Activated T-cell treated with anti-CD3 and anti-CD28 coated beads, Interleukin-2, amount 50 U/mL, for 72 hours (primary cell): ENCODE measurements at regions not wholly inside any gene's neighbourhood (a gene's known extent, or its start where the extent isn't known, plus 50 kb on each side); places are given as distances from the start of the nearest gene placed in this dataset.

Experiments
- ATAC-seq, 2 donors: fragments of 150-1000 bp; cut with Tn5 transposase; replicated peaks in 1 of 2; 2 replicates each; pipeline ENCODE4 v1.10.0; 2021; ENCODE audit warnings: moderate library complexity in 2 of 2, mild to moderate bottlenecking in 1 of 2
- DNase-seq, 2 donors: peaks; one replicate each; pipeline ENCODE4 v3.0.0; 2021 to 2022; ENCODE audit warnings: mixed read lengths in 1 of 2
- H3K27ac Mint-ChIP-seq: one replicate; pipeline ENCODE4 v1.8.0; 2022; ENCODE audit warnings: mild to moderate bottlenecking, moderate library complexity, mixed read lengths
- H3K27me3 Mint-ChIP-seq: one replicate; pipeline ENCODE4 v1.8.0; 2022; ENCODE audit warnings: low read depth, mixed read lengths
- H3K36me3 Mint-ChIP-seq, 2 donors: one replicate each; pipeline ENCODE4 v1.8.0; 2022; ENCODE audit warnings: mixed read lengths in 2 of 2, mild to moderate bottlenecking in 1 of 2; ENCODE audit not compliant: insufficient read depth in 2 of 2
- H3K4me1 Mint-ChIP-seq: one replicate; pipeline ENCODE4 v1.8.0; 2022; ENCODE audit warnings: low read depth, mixed read lengths
- H3K4me3 Mint-ChIP-seq, 2 donors: one replicate each; pipeline ENCODE4 v1.8.0; 2022; ENCODE audit warnings: mild to moderate bottlenecking in 2 of 2, mixed read lengths in 2 of 2, moderate library complexity in 2 of 2
- H3K9me3 Mint-ChIP-seq, 2 donors: one replicate each; pipeline ENCODE4 v1.8.0; 2022; ENCODE audit warnings: mixed read lengths in 2 of 2

DNA sequence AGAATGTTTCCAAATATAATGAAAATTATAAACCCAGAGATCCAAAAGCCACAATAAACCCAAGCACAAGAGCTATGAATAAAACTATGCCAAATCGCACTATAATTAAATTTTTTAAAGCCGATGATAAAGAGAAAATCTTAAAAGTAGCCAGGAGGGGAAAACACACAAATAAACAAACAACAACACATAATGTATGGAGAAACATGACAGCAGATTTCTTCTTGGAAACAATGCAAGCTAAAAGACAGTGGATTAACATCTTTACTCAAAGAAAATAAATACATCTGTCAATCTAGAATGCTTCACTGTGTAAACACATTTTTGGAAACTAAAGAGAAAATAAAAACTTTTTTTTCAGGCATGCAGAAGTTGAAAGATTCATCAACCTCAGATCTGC lies 53.0 kb upstream of the SMOX start:
- H3K4me3 Mint-ChIP-seq = no peak overlapping the region
- H3K27me3 Mint-ChIP-seq = peaks cover 9% of the 10 kb centered on the region
- H3K36me3 Mint-ChIP-seq = peaks cover 2 to 5% of the 10 kb centered on the region in 2 donors
- DNase-seq (no peak), ATAC-seq (no peak)
- H3K4me1 Mint-ChIP-seq = no peaks in the 10 kb centered on the region
- peaks cover 1 to 3% of the 10 kb centered on the region in 2 donors for H3K9me3 Mint-ChIP-seq
- H3K27ac Mint-ChIP-seq = no peak overlapping the region

DNA sequence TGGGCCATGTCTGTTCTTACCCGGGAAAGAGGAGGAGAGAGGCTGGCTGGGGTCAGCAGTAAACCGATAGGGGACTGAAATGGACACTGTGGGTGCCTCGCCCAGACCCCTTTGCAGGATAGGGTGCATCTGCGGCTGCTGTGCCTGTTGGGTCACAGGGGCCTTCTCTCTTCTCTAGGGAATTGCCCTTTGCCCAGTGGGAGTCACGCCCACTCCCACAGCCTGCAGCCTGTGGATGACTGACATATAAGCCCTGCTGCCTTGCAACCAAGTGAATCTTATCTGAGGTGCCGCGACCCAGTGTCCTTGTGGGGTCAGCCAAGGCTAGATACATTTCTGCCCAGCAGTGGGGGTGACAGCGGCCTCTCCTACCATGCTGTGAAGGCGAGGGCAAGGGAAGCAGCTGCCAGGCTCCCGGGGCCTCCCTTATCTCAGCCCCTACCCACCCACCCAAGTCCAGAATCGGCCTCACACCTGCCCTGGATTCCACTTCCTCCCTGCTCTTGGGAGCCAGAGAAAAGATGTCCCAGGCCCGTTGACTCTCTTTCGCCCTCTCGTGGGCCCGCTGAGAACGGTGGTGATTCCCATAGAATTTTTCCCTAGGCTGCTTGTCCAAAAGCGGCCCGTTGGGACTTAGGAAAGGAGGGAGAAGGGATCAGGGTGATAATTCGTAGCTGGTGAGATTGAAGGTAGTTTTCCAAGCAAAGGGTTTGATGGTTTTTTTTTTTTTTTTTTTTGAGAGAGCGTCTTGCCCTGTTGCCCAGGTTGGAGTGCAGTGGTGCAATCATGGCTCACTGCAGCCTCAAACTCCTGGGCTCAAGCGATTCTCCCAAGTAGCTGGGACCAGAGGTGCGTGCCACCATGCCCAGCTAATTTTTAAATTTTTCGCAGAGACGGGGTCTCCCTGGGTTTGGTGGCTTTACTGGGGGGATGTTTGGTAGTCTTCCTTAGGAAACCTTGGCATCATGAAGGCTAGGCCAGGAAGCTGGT lies 56.8 kb upstream of the SMOX start:
- ATAC-seq = no peak
- H3K36me3 Mint-ChIP-seq = peaks cover 2 to 5% of the 10 kb centered on the region in 2 donors

DNA sequence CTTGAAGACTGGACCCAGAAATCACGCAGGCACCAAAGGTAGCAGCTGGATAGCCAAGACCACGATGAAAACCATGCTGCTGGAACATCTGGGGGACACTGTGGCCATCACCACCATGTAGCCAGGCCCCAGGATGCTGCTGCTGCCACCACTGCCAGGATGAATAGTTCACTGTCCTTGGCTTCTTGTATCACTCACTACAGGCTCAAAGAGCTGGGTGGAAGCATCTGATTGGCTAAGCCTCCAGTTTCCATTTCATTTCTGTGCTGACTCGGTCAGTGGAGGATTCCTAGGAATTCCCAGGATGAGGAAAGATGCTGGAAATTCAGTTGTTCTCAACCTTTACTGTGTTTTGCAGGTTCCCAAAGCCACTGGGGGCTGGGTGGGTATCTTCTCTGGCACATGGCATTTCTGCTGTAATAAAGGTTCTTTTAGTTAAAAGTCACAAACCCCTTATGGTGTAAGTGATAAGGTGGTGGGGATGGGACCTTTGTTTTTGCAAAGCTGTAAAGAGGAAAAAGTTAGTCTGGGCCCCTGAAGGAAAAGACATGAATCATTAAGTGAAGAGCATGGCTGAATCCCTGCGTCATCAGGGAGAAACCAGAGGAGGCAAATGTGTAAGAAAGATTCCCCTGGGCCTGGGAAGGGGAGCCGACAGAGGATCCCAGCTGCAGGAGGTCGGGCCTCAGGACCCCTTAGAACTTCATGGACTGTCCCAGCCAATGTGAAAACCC lies 57.7 kb upstream of the SMOX start:
- ATAC-seq (peak in 1 of 2 donors; percentile 26), DNase-seq (no peak)
- H3K4me3 Mint-ChIP-seq = no peak overlapping the region
- H3K27me3 Mint-ChIP-seq = peaks cover 9% of the 10 kb centered on the region
- H3K27ac Mint-ChIP-seq = no peak overlapping the region
- peaks cover 2 to 5% of the 10 kb centered on the region in 2 donors for H3K36me3 Mint-ChIP-seq
- peaks cover 1 to 3% of the 10 kb centered on the region in 2 donors for H3K9me3 Mint-ChIP-seq
- peaks cover 2% of the 10 kb centered on the region for H3K4me1 Mint-ChIP-seq

More for the DNA sequence above, 56.8 kb upstream of the SMOX start:
- Mint-ChIP-seq H3K27me3 (peaks cover 9% of the 10 kb centered on the region), H3K27ac (no peak overlapping the region), H3K4me1 (no peaks in the 10 kb centered on the region), H3K9me3 (peaks cover 1 to 3% of the 10 kb centered on the region in 2 donors), H3K4me3 (no peak overlapping the region)
- peak; percentile 37 to 51 for DNase-seq

DNA sequence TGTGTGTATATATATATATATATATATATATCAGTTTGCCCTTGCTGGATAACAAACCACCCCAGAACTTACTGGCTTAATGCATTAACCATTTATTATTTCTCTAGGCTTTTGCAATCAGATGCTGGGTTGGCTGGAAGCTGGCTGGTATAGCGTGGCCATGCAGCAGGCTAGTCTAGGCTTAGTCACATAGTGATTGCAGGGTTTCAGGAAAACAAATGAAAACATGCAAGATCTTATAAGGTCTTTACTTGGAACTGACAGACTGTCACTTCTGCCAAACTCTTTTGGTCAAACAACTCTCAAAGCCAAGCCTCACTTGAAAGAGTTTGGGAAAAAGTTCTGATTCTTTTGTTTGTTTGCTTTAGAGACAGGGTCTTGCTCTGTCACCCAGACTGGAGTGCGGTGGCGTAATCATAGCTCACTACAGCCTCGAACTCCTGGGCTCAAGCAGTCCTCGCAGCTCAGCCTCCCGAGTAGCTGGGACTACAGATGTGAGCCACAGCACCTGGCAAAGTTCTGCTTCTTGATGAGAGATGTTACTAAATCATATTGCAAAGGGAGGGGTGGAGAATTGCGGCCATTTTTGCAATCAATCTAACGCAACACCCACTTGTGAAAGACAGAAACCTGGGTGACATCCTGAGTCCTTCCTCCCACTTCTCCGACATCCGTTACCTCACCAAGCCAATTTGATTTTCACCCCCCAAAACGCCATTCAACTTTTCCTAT lies 58.7 kb upstream of the SMOX start:
- no peak overlapping the region for H3K27ac Mint-ChIP-seq
- no peaks in the 10 kb centered on the region for H3K36me3 Mint-ChIP-seq
- H3K4me3 Mint-ChIP-seq = no peak overlapping the region

DNA sequence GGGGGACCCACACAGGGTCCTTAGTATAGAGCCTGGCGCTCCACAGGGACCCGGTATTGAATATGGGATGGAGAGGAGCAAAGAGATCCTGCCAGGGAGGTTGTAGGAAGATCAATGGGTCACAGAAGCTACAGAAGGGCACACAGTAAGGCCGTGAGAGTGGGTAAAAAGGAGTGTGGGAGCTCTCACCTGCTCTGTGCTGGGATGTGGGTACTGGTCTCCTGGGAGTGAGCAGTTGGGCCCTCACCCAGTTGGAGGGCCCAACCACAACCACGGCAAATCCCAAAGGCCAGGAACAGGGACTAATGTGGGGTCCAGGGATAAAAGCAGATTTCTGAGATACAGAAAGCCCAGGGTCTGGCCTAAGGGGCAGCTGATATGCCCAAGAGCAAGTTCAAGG lies 59.9 kb upstream of the SMOX start:
- H3K9me3 Mint-ChIP-seq = no peaks in the 10 kb centered on the region
- peaks cover 22% of the 10 kb centered on the region for H3K4me1 Mint-ChIP-seq
- H3K4me3 Mint-ChIP-seq = no peak overlapping the region
- H3K27ac Mint-ChIP-seq = no peak overlapping the region
- DNase-seq = no peak
- no peaks in the 10 kb centered on the region for H3K36me3 Mint-ChIP-seq
- no peak for ATAC-seq
- H3K27me3 Mint-ChIP-seq = peaks cover 8% of the 10 kb centered on the region

More for the DNA sequence above, 58.7 kb upstream of the SMOX start:
- peaks cover 10% of the 10 kb centered on the region for H3K4me1 Mint-ChIP-seq
- H3K9me3 Mint-ChIP-seq = no peaks in the 10 kb centered on the region
- ATAC-seq = no peak
- H3K27me3 Mint-ChIP-seq = peaks cover 8% of the 10 kb centered on the region
- DNase-seq = no peak

DNA sequence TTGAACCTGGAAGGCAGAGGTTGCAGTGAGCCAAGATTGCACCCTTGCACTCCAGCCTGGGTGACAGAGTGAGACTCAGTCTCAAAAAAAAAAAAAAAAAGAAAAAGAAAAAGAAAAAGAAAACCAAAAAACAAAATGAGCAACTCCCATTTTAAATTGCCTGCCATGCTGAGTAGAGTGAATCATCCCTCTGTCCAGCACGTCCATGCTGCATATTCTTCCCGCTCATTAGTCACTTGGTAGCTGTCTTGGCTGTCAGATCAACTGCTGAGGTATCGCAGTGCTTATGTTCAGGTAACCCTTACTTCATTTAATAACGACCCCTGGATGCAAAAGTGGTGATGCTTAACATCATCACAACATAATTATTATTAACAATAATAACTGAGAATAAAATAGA lies 60.7 kb upstream of the SMOX start:
- ATAC-seq (no peak), DNase-seq (no peak)
- H3K27ac Mint-ChIP-seq = no peak overlapping the region
- peaks cover 26% of the 10 kb centered on the region for H3K4me1 Mint-ChIP-seq
- no peaks in the 10 kb centered on the region for H3K9me3 Mint-ChIP-seq
- H3K4me3 Mint-ChIP-seq = no peak overlapping the region
- no peaks in the 10 kb centered on the region for H3K36me3 Mint-ChIP-seq
- peaks cover 11% of the 10 kb centered on the region for H3K27me3 Mint-ChIP-seq

DNA sequence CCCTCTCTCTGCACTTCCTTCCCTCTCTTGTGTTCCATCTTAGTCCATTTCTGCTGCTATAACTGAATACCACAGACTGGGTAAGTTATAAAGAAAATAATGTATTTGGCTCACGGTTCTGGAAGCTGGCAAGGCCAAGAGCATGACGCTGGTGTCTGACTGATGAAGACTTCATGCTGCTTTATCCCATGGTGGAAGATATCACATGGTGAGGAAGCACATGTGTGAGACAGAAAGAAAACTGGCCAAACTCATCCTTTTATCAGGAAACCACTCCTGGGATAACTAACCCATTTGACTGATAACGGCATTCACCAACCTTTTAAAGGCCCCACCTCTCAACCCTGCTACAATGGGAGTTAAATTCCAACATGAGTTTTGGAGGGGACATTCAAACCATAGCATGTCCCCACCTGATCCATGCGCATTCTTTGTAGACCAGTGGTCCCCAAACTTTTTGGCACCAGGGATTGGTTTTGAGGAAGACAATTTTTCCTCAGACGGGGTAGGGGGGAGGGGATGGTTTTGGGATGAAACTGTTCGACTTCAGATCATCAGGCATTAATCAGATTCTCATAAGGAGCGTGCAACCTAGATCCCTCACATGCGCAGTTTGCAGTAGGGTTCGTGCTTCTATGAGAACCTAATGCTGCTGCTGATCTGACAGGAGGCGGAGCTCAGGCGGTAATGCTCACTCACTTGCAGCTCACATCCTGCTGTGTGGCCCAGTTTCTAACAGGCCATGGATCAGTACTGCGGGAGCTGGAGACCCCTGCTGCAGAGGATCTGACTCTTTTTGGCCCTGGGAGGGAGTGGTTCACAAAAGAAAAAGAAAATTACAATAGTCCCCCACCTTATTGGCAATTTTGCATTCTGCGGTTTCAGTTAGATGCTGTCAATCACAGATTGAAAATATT lies 61.6 kb upstream of the SMOX start:
- DNase-seq (no peak), ATAC-seq (no peak)
- Mint-ChIP-seq H3K36me3 (peaks cover 3% of the 10 kb centered on the region in 2 donors), H3K27me3 (peaks cover 11% of the 10 kb centered on the region), H3K27ac (no peak overlapping the region), H3K4me1 (peaks cover 35% of the 10 kb centered on the region), H3K9me3 (no peaks in the 10 kb centered on the region), H3K4me3 (no peak overlapping the region)

DNA sequence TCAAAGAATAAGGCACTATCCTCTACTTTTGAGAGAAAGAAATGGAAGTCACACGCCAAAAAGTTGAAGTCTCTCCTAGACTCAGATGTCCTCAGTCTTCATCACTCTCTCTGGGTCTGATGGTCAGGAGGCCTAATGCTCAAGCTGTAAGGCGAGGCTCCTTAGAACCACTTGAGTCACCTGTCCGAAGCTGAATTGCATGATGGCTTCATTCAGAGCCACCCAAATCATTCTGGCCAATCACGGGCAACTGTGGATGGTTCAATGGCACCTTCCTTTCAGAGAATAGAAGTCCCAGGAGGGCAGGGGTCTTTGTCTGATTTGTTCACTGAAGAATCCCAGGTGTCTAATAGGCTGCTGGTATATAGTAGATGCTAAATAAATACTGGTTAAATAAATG lies 63.9 kb upstream of the SMOX start:
- Mint-ChIP-seq H3K27ac (peak overlapping the region; percentile 81), H3K36me3 (peaks cover 3 to 9% of the 10 kb centered on the region in 2 donors), H3K4me1 (peaks cover 42% of the 10 kb centered on the region), H3K27me3 (peaks cover 11% of the 10 kb centered on the region), H3K4me3 (peak overlapping the region in 1 of 2 donors; percentile 80), H3K9me3 (no peaks in the 10 kb centered on the region)
- DNase-seq (no peak), ATAC-seq (no peak)

DNA sequence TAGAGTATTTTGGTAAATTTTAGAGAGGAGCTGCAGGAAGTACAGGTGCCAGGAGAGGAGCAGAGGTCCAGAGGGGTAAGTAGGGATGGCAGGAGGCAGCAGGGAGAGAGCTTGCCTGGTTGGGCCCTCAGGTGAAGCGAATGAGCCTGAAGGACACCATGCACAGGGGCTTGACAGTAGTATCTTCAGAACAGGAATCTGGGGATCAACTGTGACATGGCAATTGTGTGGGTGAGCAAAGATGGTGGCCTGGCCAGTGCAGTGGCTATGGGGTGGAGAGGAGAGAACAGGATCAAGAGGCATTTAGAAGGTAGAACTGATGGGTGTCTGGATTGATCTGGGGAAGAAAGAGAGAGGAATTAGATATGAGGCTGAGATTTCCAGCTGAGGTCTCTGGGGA lies 64.5 kb upstream of the SMOX start:
- H3K9me3 Mint-ChIP-seq = no peaks in the 10 kb centered on the region
- H3K27me3 Mint-ChIP-seq = peaks cover 11% of the 10 kb centered on the region
- H3K4me3 Mint-ChIP-seq = peak overlapping the region; percentile 8 to 14
- peaks cover 42% of the 10 kb centered on the region for H3K4me1 Mint-ChIP-seq
- ATAC-seq (no peak), DNase-seq (no peak)
- H3K27ac Mint-ChIP-seq = peak overlapping the region; percentile 5
- H3K36me3 Mint-ChIP-seq = peaks cover 3 to 9% of the 10 kb centered on the region in 2 donors

DNA sequence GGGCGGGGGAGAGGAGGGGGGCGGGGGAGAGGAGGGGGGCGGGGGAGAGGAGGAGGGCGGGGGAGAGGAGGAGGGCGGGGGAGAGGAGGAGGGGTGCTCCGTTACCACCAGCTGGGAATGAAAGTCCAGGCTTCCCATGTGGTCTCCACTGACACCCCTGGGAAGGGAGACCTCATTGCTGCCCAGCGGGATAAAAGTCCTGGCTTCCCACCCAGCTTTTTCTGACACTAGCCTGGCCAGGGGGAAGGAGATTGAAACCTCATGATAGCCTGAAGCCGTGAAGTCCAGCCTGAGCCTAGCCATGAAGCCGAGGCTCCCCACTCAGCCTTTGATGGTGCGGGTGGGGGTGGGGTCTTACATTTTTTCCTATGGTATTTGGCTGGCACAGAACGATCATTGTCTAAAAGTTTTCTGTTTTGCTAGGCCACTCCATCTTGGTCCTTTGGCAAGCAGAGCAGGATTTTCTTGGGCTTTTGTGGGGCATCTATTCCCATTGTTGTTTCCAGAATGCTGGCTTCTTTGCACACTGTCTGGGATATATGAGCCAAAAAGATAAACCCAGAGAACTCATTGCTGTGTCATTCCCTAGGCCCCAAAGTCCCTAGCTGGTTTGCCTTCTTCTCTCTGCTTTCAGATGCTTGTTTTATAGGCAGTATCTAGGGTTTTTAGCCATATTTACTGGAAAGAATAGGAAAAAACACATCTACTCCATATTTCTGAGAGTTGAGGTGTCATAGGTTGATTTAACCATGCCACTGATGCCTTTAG lies 65.3 kb upstream of the SMOX start:
- Mint-ChIP-seq H3K4me3 (peak overlapping the region; percentile 33 to 66), H3K9me3 (no peaks in the 10 kb centered on the region), H3K27me3 (peaks cover 11% of the 10 kb centered on the region), H3K36me3 (peaks cover 3 to 9% of the 10 kb centered on the region in 2 donors), H3K4me1 (peaks cover 49% of the 10 kb centered on the region), H3K27ac (no peak overlapping the region)
- ATAC-seq (no peak), DNase-seq (no peak)

DNA sequence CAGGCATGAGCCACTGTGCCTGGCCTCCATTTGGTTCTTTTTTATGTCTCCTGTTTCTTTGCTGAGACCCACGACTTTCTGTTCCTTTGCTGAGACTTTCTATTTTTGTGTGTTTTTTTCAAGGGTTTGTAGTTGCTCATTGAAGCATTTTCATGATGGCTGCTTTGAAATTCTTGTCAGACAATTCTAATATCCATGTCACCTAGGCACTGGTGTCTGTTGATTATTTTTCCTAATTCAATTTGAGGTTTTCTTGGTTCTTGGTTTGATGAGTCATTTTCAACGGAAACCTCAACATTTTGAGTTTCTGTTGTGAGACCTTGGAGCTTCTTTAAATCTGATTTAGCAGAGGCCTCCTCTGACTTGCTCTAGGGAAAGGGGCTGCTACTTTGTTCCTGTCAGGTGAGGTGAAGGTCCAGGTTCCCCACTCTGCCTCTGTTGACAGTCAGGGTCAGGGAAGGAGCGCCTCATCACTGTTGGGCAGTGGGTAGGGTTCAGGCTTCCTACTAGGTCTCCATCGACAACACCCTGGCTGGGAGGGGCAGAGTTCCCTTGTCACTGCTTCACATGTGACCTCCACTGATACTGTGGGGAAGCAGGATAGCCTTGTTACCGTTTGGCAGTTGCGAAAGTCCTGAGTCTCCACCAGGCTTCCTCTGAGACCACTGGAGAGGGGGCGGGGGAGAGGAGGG lies 66.1 kb upstream of the SMOX start:
- DNase-seq = peak; percentile 16 to 29
- H3K27me3 Mint-ChIP-seq = peaks cover 11% of the 10 kb centered on the region
- H3K36me3 Mint-ChIP-seq = peaks cover 3 to 9% of the 10 kb centered on the region in 2 donors
- ATAC-seq = peak; percentile 58 to 69
- H3K4me1 Mint-ChIP-seq = peaks cover 49% of the 10 kb centered on the region
- H3K4me3 Mint-ChIP-seq = peak overlapping the region; percentile 66 to 70
- no peaks in the 10 kb centered on the region for H3K9me3 Mint-ChIP-seq
- H3K27ac Mint-ChIP-seq = peak overlapping the region; percentile 68
